GM12875 (cell line): ENCODE measurements at regions not wholly inside any gene's neighbourhood (a gene's known extent, or its start where the extent isn't known, plus 50 kb on each side); places are given as distances from the start of the nearest gene placed in this dataset.

Experiments used
- H3K4me3 ChIP-seq: one replicate; pipeline ENCODE4 v1.5.1; 2011; ENCODE audit warnings: low read depth, low read length, control low read depth
- TF ChIP-seq, protein P1 (sequence below): IDR thresholded peaks from 2 replicates; pipeline ENCODE4 v1.5.1; 2011; ENCODE audit warnings: low read depth, mild to moderate bottlenecking, control low read depth, inconsistent platforms, low read length, moderate library complexity, borderline replicate concordance; ENCODE audit not compliant: insufficient read depth

GRCh38 chr11:69215784-69216415 lies 60.2 kb downstream of the SMIM38 start:
- no peak overlapping the region for H3K4me3 ChIP-seq

DNA sequence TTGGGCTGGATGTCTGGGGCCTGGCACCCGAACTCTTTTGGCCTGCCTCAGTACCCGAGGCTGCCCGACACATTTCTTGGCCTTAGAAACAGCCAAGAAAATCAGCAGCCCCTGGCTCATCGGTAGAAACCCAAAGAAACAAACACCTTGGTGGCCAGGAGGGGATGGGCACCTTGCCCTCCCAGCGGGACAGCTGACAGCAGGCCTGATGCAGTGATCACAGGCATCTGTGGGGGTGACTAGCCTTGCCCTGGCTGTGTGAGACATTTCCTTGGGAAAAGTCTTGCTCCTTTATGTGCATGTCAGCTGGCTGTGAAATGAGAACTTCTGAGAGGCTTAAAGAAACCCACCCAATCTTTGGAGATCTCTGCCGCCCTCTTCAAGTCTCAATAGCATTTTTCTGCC lies 60.9 kb downstream of the SMIM38 start:
- TF ChIP-seq, protein P1, sequence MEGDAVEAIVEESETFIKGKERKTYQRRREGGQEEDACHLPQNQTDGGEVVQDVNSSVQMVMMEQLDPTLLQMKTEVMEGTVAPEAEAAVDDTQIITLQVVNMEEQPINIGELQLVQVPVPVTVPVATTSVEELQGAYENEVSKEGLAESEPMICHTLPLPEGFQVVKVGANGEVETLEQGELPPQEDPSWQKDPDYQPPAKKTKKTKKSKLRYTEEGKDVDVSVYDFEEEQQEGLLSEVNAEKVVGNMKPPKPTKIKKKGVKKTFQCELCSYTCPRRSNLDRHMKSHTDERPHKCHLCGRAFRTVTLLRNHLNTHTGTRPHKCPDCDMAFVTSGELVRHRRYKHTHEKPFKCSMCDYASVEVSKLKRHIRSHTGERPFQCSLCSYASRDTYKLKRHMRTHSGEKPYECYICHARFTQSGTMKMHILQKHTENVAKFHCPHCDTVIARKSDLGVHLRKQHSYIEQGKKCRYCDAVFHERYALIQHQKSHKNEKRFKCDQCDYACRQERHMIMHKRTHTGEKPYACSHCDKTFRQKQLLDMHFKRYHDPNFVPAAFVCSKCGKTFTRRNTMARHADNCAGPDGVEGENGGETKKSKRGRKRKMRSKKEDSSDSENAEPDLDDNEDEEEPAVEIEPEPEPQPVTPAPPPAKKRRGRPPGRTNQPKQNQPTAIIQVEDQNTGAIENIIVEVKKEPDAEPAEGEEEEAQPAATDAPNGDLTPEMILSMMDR, result no peak
- no peak overlapping the region for H3K4me3 ChIP-seq

More at GRCh38 chr11:69215784-69216415, 60.2 kb downstream of the SMIM38 start:
- TF ChIP-seq, protein P1, result no peak

DNA sequence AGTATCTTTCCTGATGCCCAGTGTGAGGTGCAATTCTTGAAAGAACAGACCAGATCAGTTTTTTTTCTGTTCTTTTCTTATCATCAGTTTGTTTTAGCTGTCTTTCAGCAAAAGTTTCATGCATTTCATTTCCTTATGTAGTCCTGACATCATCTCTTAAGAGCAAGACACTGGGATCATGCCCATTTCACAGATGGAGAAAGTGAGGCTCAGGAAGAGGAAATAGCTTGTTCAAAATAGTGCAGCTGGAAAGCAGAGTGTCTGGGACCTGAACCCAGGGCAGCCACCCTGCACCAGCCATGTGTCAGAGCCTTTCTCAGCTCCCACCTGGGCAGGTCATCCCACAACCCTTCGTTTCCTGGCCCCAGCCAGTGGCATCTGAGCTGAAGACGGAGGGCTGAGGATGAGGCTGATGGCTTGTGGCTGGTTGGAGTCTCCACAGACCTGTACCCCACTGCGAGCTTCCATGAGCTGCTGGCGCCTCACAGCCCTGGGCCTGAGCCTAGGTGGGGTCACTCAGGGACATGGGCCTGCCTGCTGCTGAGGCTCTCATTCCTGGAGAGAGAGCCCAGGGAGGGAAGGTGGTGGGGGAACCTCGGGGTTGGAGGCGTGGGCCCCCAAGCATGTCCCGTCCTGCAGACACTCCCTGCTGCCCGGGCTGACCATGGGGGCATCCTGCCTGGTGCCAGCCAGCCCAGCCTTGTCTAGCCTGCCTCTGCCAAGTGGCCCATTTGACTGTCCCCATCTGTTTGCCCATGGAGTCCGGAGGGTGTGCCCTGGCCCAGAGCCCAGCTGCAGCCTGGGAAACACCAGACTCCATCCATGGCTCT lies 61.8 kb downstream of the SMIM38 start:
- TF ChIP-seq, protein P1, result no peak

GRCh38 chr11:69218271-69218682 lies 62.5 kb downstream of the SMIM38 start:
- H3K4me3 ChIP-seq, result no peak overlapping the region

More for the DNA sequence above, 61.8 kb downstream of the SMIM38 start:
- H3K4me3 ChIP-seq, result no peak overlapping the region

GRCh38 chr11:69218946-69219720 lies 63.4 kb downstream of the SMIM38 start:
- TF ChIP-seq, protein P1, result no peak

More at GRCh38 chr11:69218271-69218682, 62.5 kb downstream of the SMIM38 start:
- TF ChIP-seq, protein P1, result no peak

GRCh38 chr11:69219991-69220390 lies 64.3 kb downstream of the SMIM38 start:
- TF ChIP-seq, protein P1, result no peak
- no peak overlapping the region for H3K4me3 ChIP-seq

More at GRCh38 chr11:69218946-69219720, 63.4 kb downstream of the SMIM38 start:
- no peak overlapping the region for H3K4me3 ChIP-seq
